Mesenchymal stem cell (in vitro differentiated cells and primary cell): ENCODE measurements at regions not wholly inside any gene's neighbourhood (a gene's known extent, or its start where the extent isn't known, plus 50 kb on each side); places are given as distances from the start of the nearest gene placed in this dataset.

Source experiments
- DNase-seq: peaks from one replicate; pipeline ENCODE4 v3.0.0-alpha.2; 2013
- H2AFZ ChIP-seq: one replicate; pipeline ENCODE4 v1.6.1; 2013; ENCODE audit warnings: low read depth, mild to moderate bottlenecking, control low read depth, inconsistent platforms, low read length, moderate library complexity
- H2AK5ac ChIP-seq: 2 replicates; pipeline ENCODE4 v1.6.1; 2013; ENCODE audit warnings: low read length, moderate library complexity, mild to moderate bottlenecking, inconsistent platforms; ENCODE audit not compliant: severe bottlenecking
- H2BK120ac ChIP-seq: one replicate; pipeline ENCODE4 v1.6.1; 2013; ENCODE audit warnings: low read depth, mild to moderate bottlenecking, inconsistent platforms, low read length, moderate library complexity
- H2BK12ac ChIP-seq, 2 experiments: one replicate each; pipeline ENCODE4 v1.6.1; 2013; ENCODE audit warnings: inconsistent platforms in 2 of 2, low read length in 2 of 2, mild to moderate bottlenecking in 2 of 2, moderate library complexity in 2 of 2, control low read depth in 1 of 2
- H2BK15ac ChIP-seq: one replicate; pipeline ENCODE4 v1.6.1; 2013; ENCODE audit warnings: mild to moderate bottlenecking, low read depth, inconsistent platforms; ENCODE audit not compliant: poor library complexity, severe bottlenecking
- H2BK5ac ChIP-seq: 2 replicates; pipeline ENCODE4 v1.6.1; 2013; ENCODE audit warnings: low read depth, mild to moderate bottlenecking, low read length, control low read depth, inconsistent platforms; ENCODE audit not compliant: poor library complexity, severe bottlenecking
- H3K14ac ChIP-seq, 2 experiments: one replicate each; pipeline ENCODE4 v1.6.1; 2013; ENCODE audit warnings: inconsistent platforms in 2 of 2, low read length in 2 of 2, control low read depth in 1 of 2, mild to moderate bottlenecking in 1 of 2, moderate library complexity in 1 of 2
- H3K18ac ChIP-seq, 2 experiments: one replicate each; pipeline ENCODE4 v1.6.1; 2013; ENCODE audit warnings: inconsistent platforms in 2 of 2, low read length in 2 of 2, control low read depth in 1 of 2, low read depth in 1 of 2, mild to moderate bottlenecking in 1 of 2
- H3K23ac ChIP-seq, 2 experiments: one replicate each; pipeline ENCODE4 v1.6.1; 2013; ENCODE audit warnings: inconsistent platforms in 2 of 2, low read length in 2 of 2, mild to moderate bottlenecking in 2 of 2, moderate library complexity in 2 of 2, control low read depth in 1 of 2
- H3K27ac ChIP-seq: 2 replicates; pipeline ENCODE4 v1.5.1; 2013; ENCODE audit warnings: mild to moderate bottlenecking, moderate library complexity, low read length, control low read depth, inconsistent platforms; ENCODE audit not compliant: poor library complexity, severe bottlenecking
- H3K27me3 ChIP-seq, 2 experiments: 2 replicates each; pipeline versions ENCODE4 v1.6.1 to v1.7.0; 2013; ENCODE audit warnings: low read length in 2 of 2, mild to moderate bottlenecking in 2 of 2, moderate library complexity in 2 of 2, control low read depth in 1 of 2, inconsistent platforms in 1 of 2; ENCODE audit not compliant: control insufficient read depth in 1 of 2, insufficient read depth in 1 of 2
- H3K36me3 ChIP-seq, 2 experiments: 2 replicates each; pipeline versions ENCODE4 v1.6.1 to v1.7.0; 2013; ENCODE audit warnings: low read length in 2 of 2, control low read depth in 1 of 2, inconsistent platforms in 1 of 2, low read depth in 1 of 2, mild to moderate bottlenecking in 1 of 2; ENCODE audit not compliant: insufficient read depth in 2 of 2, control insufficient read depth in 1 of 2
- H3K4ac ChIP-seq, 2 experiments: one replicate each; pipeline ENCODE4 v1.6.1; 2013; ENCODE audit warnings: inconsistent platforms in 2 of 2, low read length in 2 of 2, mild to moderate bottlenecking in 2 of 2, moderate library complexity in 2 of 2, control low read depth in 1 of 2, low read depth in 1 of 2
- H3K4me1 ChIP-seq: 2 replicates; pipeline ENCODE4 v1.6.1; 2013; ENCODE audit warnings: low read depth, low read length, control low read depth; ENCODE audit not compliant: control insufficient read depth, insufficient read depth
- H3K4me2 ChIP-seq: 2 replicates; pipeline ENCODE4 v1.6.1; 2013; ENCODE audit warnings: low read length, mild to moderate bottlenecking, inconsistent platforms; ENCODE audit not compliant: poor library complexity, severe bottlenecking
- H3K4me3 ChIP-seq, 2 experiments: 2 replicates each; pipeline versions ENCODE4 v1.5.1 to v1.7.0; 2013; ENCODE audit warnings: low read length in 2 of 2, mild to moderate bottlenecking in 2 of 2, control low read depth in 1 of 2, low read depth in 1 of 2; ENCODE audit not compliant: insufficient read depth in 1 of 2
- H3K79me1 ChIP-seq: replicated peaks from 2 replicates; pipeline ENCODE4 v1.6.1; 2013; ENCODE audit warnings: mild to moderate bottlenecking, control low read depth, low read length, inconsistent platforms; ENCODE audit not compliant: poor library complexity, severe bottlenecking
- H3K9ac ChIP-seq: 2 replicates; pipeline ENCODE4 v1.7.0; 2013; ENCODE audit warnings: mild to moderate bottlenecking, low read length, moderate library complexity
- H3K9me3 ChIP-seq: 2 replicates; pipeline ENCODE4 v1.7.0; 2013; ENCODE audit warnings: mild to moderate bottlenecking, low read length; ENCODE audit not compliant: control insufficient read depth
- H4K8ac ChIP-seq: one replicate; pipeline ENCODE4 v1.6.1; 2013; ENCODE audit warnings: inconsistent platforms, mild to moderate bottlenecking, low read length, moderate library complexity
- H4K91ac ChIP-seq: one replicate; pipeline ENCODE4 v1.6.1; 2013; ENCODE audit warnings: mild to moderate bottlenecking, low read length, inconsistent platforms
- WGBS: methylation state at CpG from one replicate; pipeline ENCODE4 v1.1.7; 2013; ENCODE audit warnings: mixed read lengths; 5-methylcytosine and 5-hydroxymethylcytosine counted together

GRCh38 chr11:27276141-27276540, 86.9 kb downstream of the CCDC34 start:
- peaks cover 3 to 7% of the 10 kb centered on the region in 2 experiments for H3K27me3 ChIP-seq
- no peak overlapping the region for H3K14ac ChIP-seq
- H3K4me2 ChIP-seq: no peak overlapping the region
- no peak overlapping the region for H2BK120ac ChIP-seq
- H2AK5ac ChIP-seq: no peak overlapping the region
- H3K79me1 ChIP-seq: no peaks in the 10 kb centered on the region
- H3K4me3 ChIP-seq: no peak overlapping the region
- 100% methylated on average over 1 of the region's 1 CpG for WGBS
- no peak overlapping the region for H3K18ac ChIP-seq
- H3K23ac ChIP-seq: no peak overlapping the region
- no peak overlapping the region for H2AFZ ChIP-seq
- H2BK15ac ChIP-seq: no peak overlapping the region
- no peak overlapping the region for H4K8ac ChIP-seq
- DNase-seq: no peak
- H2BK5ac ChIP-seq: no peak overlapping the region
- H3K36me3 ChIP-seq: no peaks in the 10 kb centered on the region
- H3K9ac ChIP-seq: no peak overlapping the region
- no peak overlapping the region for H2BK12ac ChIP-seq
- H3K27ac ChIP-seq: no peak overlapping the region
- H3K9me3 ChIP-seq: peaks cover 6% of the 10 kb centered on the region
- peaks cover 1% of the 10 kb centered on the region for H3K4me1 ChIP-seq
- no peak overlapping the region for H3K4ac ChIP-seq
- H4K91ac ChIP-seq: no peak overlapping the region

- Histone ChIP-seq H2AFZ (no peak overlapping the region), H3K18ac (no peak overlapping the region), H3K79me1 (no peaks in the 10 kb centered on the region), H2BK120ac (no peak overlapping the region), H3K4ac (no peak overlapping the region), H3K36me3 (no peaks in the 10 kb centered on the region), H3K4me2 (no peak overlapping the region), H3K23ac (no peak overlapping the region), H4K8ac (no peak overlapping the region), H2BK15ac (no peak overlapping the region), H3K14ac (no peak overlapping the region), H2AK5ac (no peak overlapping the region), H3K9me3 (peaks cover 6% of the 10 kb centered on the region), H2BK5ac (no peak overlapping the region), H4K91ac (no peak overlapping the region), H2BK12ac (no peak overlapping the region), H3K9ac (no peak overlapping the region), H3K4me1 (no peaks in the 10 kb centered on the region), H3K27me3 (peaks cover 3 to 7% of the 10 kb centered on the region in 2 experiments), H3K4me3 (no peak overlapping the region), H3K27ac (no peak overlapping the region)
- DNase-seq: no peak
These were observed 88.1 kb downstream of the CCDC34 start for GRCh38 chr11:27274854-27275395.

DNA sequence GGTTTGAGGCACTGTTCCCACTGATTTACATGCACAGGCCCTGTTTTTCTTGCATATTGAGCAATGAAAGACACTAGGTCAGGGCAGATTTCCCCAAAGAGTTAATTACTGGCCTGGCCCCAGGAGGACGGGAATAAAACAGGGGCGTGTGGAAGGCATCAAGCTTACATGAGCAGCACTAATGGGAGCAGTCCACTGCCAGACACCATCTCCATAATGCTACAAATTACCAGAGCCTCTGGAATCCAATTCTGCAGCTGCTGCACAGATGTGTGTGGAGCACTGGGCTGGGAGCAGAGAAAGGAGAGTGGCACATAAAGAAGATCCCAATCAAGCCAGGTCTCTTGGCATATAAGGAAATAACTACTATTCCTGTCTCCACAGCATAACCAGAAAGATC, 96.9 kb downstream of the CCDC34 start:
- no peak overlapping the region for H2BK120ac ChIP-seq
- WGBS: no CpG with 5 or more reads among the region's 2 CpGs

DNA sequence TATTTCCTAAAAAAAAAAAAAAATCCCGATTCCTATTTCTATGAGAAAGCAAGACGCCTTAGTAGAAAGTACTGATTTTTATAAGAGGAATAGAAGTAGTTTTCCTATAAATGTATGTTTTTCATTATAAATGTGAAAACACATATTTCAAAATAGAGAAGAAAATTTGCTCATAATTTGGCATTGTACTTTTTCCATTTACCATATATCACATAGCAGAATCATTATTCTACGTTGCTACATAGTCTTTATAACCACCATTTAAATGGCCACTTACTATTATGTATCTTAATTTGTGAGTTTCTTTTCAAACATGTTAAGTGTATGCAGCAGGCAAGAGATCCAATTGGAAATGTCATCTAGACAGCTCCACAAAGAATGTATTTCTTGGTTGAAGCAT, 99.0 kb downstream of the CCDC34 start:
- no peaks in the 10 kb centered on the region for H3K4me1 ChIP-seq
- no peak overlapping the region for H2BK5ac ChIP-seq
- DNase-seq: no peak
- H3K9ac ChIP-seq: no peak overlapping the region
- H3K18ac ChIP-seq: no peak overlapping the region
- no peak overlapping the region for H3K23ac ChIP-seq
- H2BK15ac ChIP-seq: no peak overlapping the region
- no peak overlapping the region for H2BK120ac ChIP-seq
- H3K79me1 ChIP-seq: no peaks in the 10 kb centered on the region
- H3K14ac ChIP-seq: no peak overlapping the region
- H3K36me3 ChIP-seq: no peaks in the 10 kb centered on the region
- H4K91ac ChIP-seq: no peak overlapping the region
- no peak overlapping the region for H2BK12ac ChIP-seq
- H3K4ac ChIP-seq: no peak overlapping the region
- no peak overlapping the region for H2AK5ac ChIP-seq
- H3K4me3 ChIP-seq: no peak overlapping the region
- H4K8ac ChIP-seq: no peak overlapping the region
- H3K27ac ChIP-seq: no peak overlapping the region
- no peak overlapping the region for H2AFZ ChIP-seq
- H3K27me3 ChIP-seq: no peaks in the 10 kb centered on the region
- H3K9me3 ChIP-seq: no peaks in the 10 kb centered on the region
- H3K4me2 ChIP-seq: no peak overlapping the region
- WGBS: no CpG with 5 or more reads among the region's 3 CpGs

More for the DNA sequence above, 96.9 kb downstream of the CCDC34 start:
- Histone ChIP-seq H3K18ac (no peak overlapping the region), H2AK5ac (no peak overlapping the region), H2AFZ (no peak overlapping the region), H3K14ac (no peak overlapping the region), H3K79me1 (no peaks in the 10 kb centered on the region), H2BK15ac (no peak overlapping the region), H2BK12ac (no peak overlapping the region), H3K27ac (no peak overlapping the region), H3K36me3 (no peaks in the 10 kb centered on the region), H3K4me3 (no peak overlapping the region), H4K91ac (no peak overlapping the region), H4K8ac (no peak overlapping the region), H3K4me1 (no peaks in the 10 kb centered on the region), H3K4ac (no peak overlapping the region), H3K9ac (no peak overlapping the region), H3K27me3 (no peaks in the 10 kb centered on the region), H2BK5ac (no peak overlapping the region), H3K4me2 (no peak overlapping the region), H3K9me3 (no peaks in the 10 kb centered on the region), H3K23ac (no peak overlapping the region)
- no peak for DNase-seq
